ENCODE measurements at regions not wholly inside any gene's neighbourhood (a gene's known extent, or its start where the extent isn't known, plus 50 kb on each side); places are given as distances from the start of the nearest gene placed in this dataset.

- TF ChIP-seq REST (IDR thresholded peaks at IDR 0.05; ENCODE audit: borderline replicate concordance) (no peak), POLR2AphosphoS5 (IDR thresholded peaks at IDR 0.05) (no peak), CTCF (IDR thresholded peaks at IDR 0.05; ENCODE audit: poor library complexity, severe bottlenecking) (no peak), TAF1 (IDR thresholded peaks at IDR 0.05; ENCODE audit: low read depth) (no peak), EZH2 (IDR thresholded peaks at IDR 0.05; ENCODE audit: borderline replicate concordance, insufficient read depth, low read length, poor library complexity, severe bottlenecking) (no peak), MXI1 (conservative IDR thresholded peaks at IDR 0.05; ENCODE audit: poor library complexity, severe bottlenecking) (no peak), SMC3 (conservative IDR thresholded peaks at IDR 0.05; ENCODE audit: poor library complexity) (no peak)
Observed at GRCh38 chr12:75670216-75670615, 158.8 kb upstream of the KRR1 start.

Data from neural cell (in vitro differentiated cells).